ENCODE measurements at regions not wholly inside any gene's neighbourhood (a gene's known extent, or its start where the extent isn't known, plus 50 kb on each side); places are given as distances from the start of the nearest gene placed in this dataset.

GRCh38 chrX:4841216-4841745 is 1127.8 kb upstream of the PRKX start:
- Histone ChIP-seq H3K4me3 (ENCODE audit: insufficient read depth, low read depth, low read length) (no peak overlapping the region), H3K27me3 (ENCODE audit: control insufficient read depth, insufficient read depth, low read length) (no peaks in the 10 kb centered on the region), H3K36me3 (replicated peaks; ENCODE audit: control insufficient read depth, insufficient read depth, low read length) (no peaks in the 10 kb centered on the region)
- DNase-seq: no peak

- no peak overlapping the region for H3K4me3 ChIP-seq (ENCODE audit: insufficient read depth, low read depth, low read length)
- no peak for DNase-seq
- H3K36me3 ChIP-seq (replicated peaks; ENCODE audit: control insufficient read depth, insufficient read depth, low read length): no peaks in the 10 kb centered on the region
- no peaks in the 10 kb centered on the region for H3K27me3 ChIP-seq (ENCODE audit: control insufficient read depth, insufficient read depth, low read length)
Observed at GRCh38 chrX:4831574-4831973, 1118.1 kb upstream of the PRKX start.

- no peaks in the 10 kb centered on the region for H3K27me3 ChIP-seq (ENCODE audit: control insufficient read depth, insufficient read depth, low read length)
- no peak overlapping the region for H3K4me3 ChIP-seq (ENCODE audit: insufficient read depth, low read depth, low read length)
- H3K36me3 ChIP-seq (replicated peaks; ENCODE audit: control insufficient read depth, insufficient read depth, low read length): no peaks in the 10 kb centered on the region
- no peak for DNase-seq
Observed at GRCh38 chrX:4830880-4831557, 1117.6 kb upstream of the PRKX start.

GRCh38 chrX:4825550-4825949 is 1112.1 kb upstream of the PRKX start:
- Histone ChIP-seq H3K36me3 (replicated peaks; ENCODE audit: control insufficient read depth, insufficient read depth, low read length) (no peaks in the 10 kb centered on the region), H3K4me3 (ENCODE audit: insufficient read depth, low read depth, low read length) (no peak overlapping the region), H3K27me3 (ENCODE audit: control insufficient read depth, insufficient read depth, low read length) (no peaks in the 10 kb centered on the region)
- no peak for DNase-seq

GRCh38 chrX:4809571-4809970 is 1096.1 kb upstream of the PRKX start:
- DNase-seq: no peak
- Histone ChIP-seq H3K27me3 (ENCODE audit: control insufficient read depth, insufficient read depth, low read length) (no peaks in the 10 kb centered on the region; the same call in 1 of the 2 replicates), H3K36me3 (replicated peaks; ENCODE audit: control insufficient read depth, insufficient read depth, low read length) (no peaks in the 10 kb centered on the region)

GRCh38 chrX:4805502-4805901 is 1092.1 kb upstream of the PRKX start:
- no peak for DNase-seq
- Histone ChIP-seq H3K4me3 (ENCODE audit: insufficient read depth, low read depth, low read length) (no peak overlapping the region), H3K27me3 (ENCODE audit: control insufficient read depth, insufficient read depth, low read length) (no peaks in the 10 kb centered on the region), H3K36me3 (replicated peaks; ENCODE audit: control insufficient read depth, insufficient read depth, low read length) (no peaks in the 10 kb centered on the region)

More at GRCh38 chrX:4809571-4809970, 1096.1 kb upstream of the PRKX start:
- no peak overlapping the region for H3K4me3 ChIP-seq (ENCODE audit: insufficient read depth, low read depth, low read length)

GRCh38 chrX:4800756-4801155 is 1087.3 kb upstream of the PRKX start:
- no peak overlapping the region for H3K4me3 ChIP-seq (ENCODE audit: insufficient read depth, low read depth, low read length)
- no peaks in the 10 kb centered on the region for H3K36me3 ChIP-seq (replicated peaks; ENCODE audit: control insufficient read depth, insufficient read depth, low read length)
- no peak for DNase-seq
- H3K27me3 ChIP-seq (ENCODE audit: control insufficient read depth, insufficient read depth, low read length): no peaks in the 10 kb centered on the region

- H3K27me3 ChIP-seq (ENCODE audit: control insufficient read depth, insufficient read depth, low read length): no peaks in the 10 kb centered on the region
- DNase-seq: no peak
- no peaks in the 10 kb centered on the region for H3K36me3 ChIP-seq (replicated peaks; ENCODE audit: control insufficient read depth, insufficient read depth, low read length)
- H3K4me3 ChIP-seq (ENCODE audit: insufficient read depth, low read depth, low read length): no peak overlapping the region
Observed at GRCh38 chrX:4787971-4788370, 1074.5 kb upstream of the PRKX start.

- no peak for DNase-seq
- Histone ChIP-seq H3K4me3 (ENCODE audit: insufficient read depth, low read depth, low read length) (no peak overlapping the region), H3K36me3 (replicated peaks; ENCODE audit: control insufficient read depth, insufficient read depth, low read length) (no peaks in the 10 kb centered on the region)
Observed at GRCh38 chrX:4764888-4765287, 1051.4 kb upstream of the PRKX start.

GRCh38 chrX:4762196-4762595 is 1048.7 kb upstream of the PRKX start:
- DNase-seq: no peak
- Histone ChIP-seq H3K4me3 (ENCODE audit: insufficient read depth, low read depth, low read length) (no peak overlapping the region), H3K36me3 (replicated peaks; ENCODE audit: control insufficient read depth, insufficient read depth, low read length) (no peaks in the 10 kb centered on the region), H3K27me3 (ENCODE audit: control insufficient read depth, insufficient read depth, low read length) (no peaks in the 10 kb centered on the region)

More at GRCh38 chrX:4764888-4765287, 1051.4 kb upstream of the PRKX start:
- no peaks in the 10 kb centered on the region for H3K27me3 ChIP-seq (ENCODE audit: control insufficient read depth, insufficient read depth, low read length)

GRCh38 chrX:4754878-4755604 is 1041.6 kb upstream of the PRKX start:
- DNase-seq: no peak
- Histone ChIP-seq H3K27me3 (ENCODE audit: control insufficient read depth, insufficient read depth, low read length) (no peaks in the 10 kb centered on the region), H3K36me3 (replicated peaks; ENCODE audit: control insufficient read depth, insufficient read depth, low read length) (no peaks in the 10 kb centered on the region), H3K4me3 (ENCODE audit: insufficient read depth, low read depth, low read length) (no peak overlapping the region)

- no peak overlapping the region for H3K4me3 ChIP-seq (ENCODE audit: insufficient read depth, low read depth, low read length)
- H3K27me3 ChIP-seq (ENCODE audit: control insufficient read depth, insufficient read depth, low read length): no peaks in the 10 kb centered on the region
- no peak for DNase-seq
- no peaks in the 10 kb centered on the region for H3K36me3 ChIP-seq (replicated peaks; ENCODE audit: control insufficient read depth, insufficient read depth, low read length)
Observed at GRCh38 chrX:4741024-4741423, 1027.6 kb upstream of the PRKX start.

GRCh38 chrX:4735299-4735698 is 1021.9 kb upstream of the PRKX start:
- Histone ChIP-seq H3K27me3 (ENCODE audit: control insufficient read depth, insufficient read depth, low read length) (no peaks in the 10 kb centered on the region), H3K4me3 (ENCODE audit: insufficient read depth, low read depth, low read length) (no peak overlapping the region), H3K36me3 (replicated peaks; ENCODE audit: control insufficient read depth, insufficient read depth, low read length) (no peaks in the 10 kb centered on the region)
- no peak for DNase-seq

- no peak overlapping the region for H3K4me3 ChIP-seq (ENCODE audit: insufficient read depth, low read depth, low read length)
- H3K36me3 ChIP-seq (replicated peaks; ENCODE audit: control insufficient read depth, insufficient read depth, low read length): no peaks in the 10 kb centered on the region
- H3K27me3 ChIP-seq (ENCODE audit: control insufficient read depth, insufficient read depth, low read length): no peaks in the 10 kb centered on the region
- DNase-seq: no peak
Observed at GRCh38 chrX:4710618-4711433, 997.4 kb upstream of the PRKX start.

Measured in H7 (cell line).